ENCODE measurements at regions not wholly inside any gene's neighbourhood (a gene's known extent, or its start where the extent isn't known, plus 50 kb on each side); places are given as distances from the start of the nearest gene placed in this dataset.
"Not testable (repeated sequence)": the region's sequence is repeated elsewhere in the genome, so short reads cannot be mapped to it uniquely, and the experiment has no call there.

DNA sequence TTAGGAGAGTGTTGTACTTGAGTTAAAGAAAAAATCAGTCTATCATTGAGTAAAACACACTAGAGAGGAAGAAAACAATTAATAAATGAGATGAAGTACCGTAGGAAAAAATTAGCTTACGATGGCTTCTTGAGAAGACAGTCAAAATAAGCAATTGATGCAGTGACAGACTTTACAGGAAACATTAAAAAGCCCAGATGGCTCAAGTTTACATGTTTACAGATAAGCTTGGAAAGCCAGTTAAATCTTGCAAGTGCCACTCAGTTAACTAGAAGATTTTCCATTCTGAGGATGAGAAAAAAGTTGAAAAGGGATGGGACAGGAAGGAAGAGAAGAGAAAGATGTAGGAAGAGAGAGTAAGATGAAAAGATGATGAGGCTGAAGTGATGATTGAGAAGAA lies 288.8 kb upstream of the FERMT1 start:
- no peak for DNase-seq

DNA sequence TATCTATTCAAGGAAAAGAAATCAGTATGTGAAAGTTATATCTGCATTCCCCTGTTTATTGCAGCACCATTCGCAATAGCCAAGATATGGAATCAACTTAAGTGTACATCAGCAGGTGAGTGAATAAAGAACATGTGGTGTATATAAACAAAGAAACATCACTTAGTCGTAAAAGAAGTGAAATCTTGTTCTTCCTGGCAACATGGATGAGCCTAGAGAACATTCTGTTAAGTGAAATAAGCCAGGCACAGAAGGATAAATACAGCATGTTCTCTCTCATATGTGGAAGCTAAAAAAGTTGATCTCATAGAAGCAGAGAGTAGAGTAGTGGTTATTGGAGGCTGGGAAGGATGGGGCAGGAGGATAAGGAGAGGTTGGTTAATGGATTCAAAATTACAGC lies 287.9 kb upstream of the FERMT1 start:
- no peak for DNase-seq

- DNase-seq = no peak
These were observed 284.3 kb upstream of the FERMT1 start for GRCh38 chr20:6407163-6407562.

DNA sequence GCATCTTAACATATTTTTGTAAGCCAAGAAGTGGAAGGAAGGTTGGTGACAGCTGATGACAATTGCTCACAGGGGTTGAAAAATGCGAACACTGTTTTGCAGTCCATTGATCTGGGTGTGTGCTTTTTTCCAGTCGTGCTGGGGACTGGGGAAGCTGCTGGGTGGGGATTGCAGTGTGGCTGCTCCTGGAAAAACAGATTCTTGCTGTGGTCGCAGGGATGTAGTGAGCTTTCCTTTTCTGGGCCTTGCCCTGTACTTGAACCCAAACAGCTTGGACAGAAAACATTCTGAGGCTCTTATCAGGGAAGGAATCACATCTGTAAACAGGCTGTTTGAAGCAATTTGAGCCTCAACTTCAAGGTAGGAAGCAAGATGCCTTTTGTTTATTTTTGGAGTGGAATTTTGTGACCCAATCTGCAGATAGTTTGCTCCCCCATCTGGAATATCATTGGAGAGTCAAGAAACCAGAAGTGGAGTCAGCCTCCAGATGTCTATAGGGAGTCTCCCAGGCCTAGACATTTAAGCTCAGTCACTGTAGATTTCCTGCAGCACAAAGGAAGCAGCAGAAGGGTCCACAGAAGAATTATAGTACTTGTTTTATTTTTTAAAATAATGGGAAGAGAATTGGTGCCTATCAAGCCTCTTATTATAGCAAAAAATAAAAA lies 279.2 kb upstream of the FERMT1 start:
- no peak for DNase-seq

GRCh38 chr20:6397115-6397514 lies 274.3 kb upstream of the FERMT1 start:
- DNase-seq = no peak

DNA sequence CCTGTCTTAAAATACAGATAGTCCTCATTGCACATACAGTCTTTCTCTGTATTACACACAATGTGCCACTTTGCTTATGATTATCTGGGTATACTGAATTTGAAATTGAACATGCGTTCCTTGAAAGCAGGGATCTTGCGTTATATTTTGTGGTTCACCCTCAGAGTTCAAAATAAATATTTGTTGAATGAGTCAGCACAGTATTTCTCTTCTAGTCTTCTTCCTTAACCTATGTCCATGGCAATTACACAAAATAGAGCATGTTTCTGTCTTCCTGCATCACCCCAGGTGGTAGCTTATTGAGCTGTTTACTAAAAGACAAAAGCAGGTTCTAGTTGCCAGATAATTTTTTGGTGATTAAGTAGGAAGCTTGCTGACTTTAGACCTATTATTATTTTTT lies 272.9 kb upstream of the FERMT1 start:
- no peak for DNase-seq

GRCh38 chr20:6388671-6389197 lies 265.9 kb upstream of the FERMT1 start:
- no peak for DNase-seq

DNA sequence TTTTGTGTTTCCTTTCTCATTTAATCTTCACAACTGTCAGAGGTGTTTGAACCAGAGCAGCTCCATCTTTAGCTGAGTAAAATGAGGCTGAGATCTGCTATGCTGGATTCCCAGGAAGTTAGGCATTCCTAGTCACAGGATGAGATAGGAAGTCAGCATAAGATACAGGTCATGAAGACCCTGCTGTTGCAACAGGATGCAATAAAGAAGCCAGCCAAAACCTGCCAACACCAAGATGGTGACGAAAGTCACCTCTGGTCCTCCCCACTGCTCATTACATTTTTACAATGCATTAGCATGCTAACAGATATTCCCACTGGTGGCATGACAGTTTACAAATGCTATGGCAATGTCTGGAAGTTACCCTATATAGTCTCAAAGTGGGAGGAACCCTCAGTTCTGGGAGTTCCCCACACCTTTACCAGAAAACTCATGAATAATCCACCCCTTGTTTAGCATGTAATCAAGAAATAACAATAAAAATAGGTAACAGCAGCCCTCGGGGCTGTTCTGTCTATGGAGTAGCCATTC lies 262.2 kb upstream of the FERMT1 start:
- no peak for DNase-seq

DNA sequence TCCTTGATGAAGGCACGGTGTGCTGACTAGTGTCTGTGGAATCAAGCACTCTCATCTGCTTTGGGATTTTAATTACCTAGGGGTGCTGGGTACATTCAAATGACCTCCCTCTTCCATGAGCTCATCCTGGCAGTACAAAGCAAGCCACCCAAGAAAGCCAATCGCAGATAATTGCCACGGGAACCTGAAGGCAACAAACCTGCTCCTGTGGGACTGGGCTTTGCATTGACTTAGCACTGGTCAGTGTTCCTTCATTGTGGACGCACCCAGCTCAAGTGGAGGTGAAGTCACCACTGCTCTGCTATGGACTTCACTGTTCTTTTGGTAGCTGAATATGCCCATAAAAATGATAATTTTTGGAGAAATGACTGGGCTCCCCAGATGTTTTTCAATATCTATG lies 261.6 kb upstream of the FERMT1 start:
- no peak for DNase-seq

GRCh38 chr20:6381887-6382286 lies 259.1 kb upstream of the FERMT1 start:
- DNase-seq = peak in 1 of 2 experiments; percentile 6

- DNase-seq = no peak
These were observed 239.4 kb upstream of the FERMT1 start for GRCh38 chr20:6362245-6362644.

DNA sequence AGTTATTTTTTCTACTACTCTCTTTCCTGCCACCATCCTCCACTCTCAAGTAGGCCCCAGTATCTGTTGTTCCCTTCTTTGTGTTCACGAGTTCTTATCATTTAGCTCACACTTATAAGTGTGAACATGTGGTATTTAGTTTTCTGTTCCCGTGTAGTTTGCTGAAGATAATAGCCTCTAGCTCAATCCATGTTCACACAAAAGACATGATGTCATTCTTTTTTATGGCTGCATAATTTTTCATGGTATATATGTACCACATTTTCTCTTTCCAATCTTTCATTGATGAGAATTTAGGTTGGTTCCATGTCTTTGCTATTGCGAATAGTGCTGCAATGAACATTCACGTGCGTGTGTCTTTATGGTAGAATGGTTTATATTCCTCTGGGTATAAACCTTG lies 237.9 kb upstream of the FERMT1 start:
- no peak for DNase-seq

GRCh38 chr20:6355754-6356451 lies 233.1 kb upstream of the FERMT1 start:
- DNase-seq = no peak

GRCh38 chr20:6348908-6349307 lies 226.1 kb upstream of the FERMT1 start:
- no peak for DNase-seq

GRCh38 chr20:6347916-6348315 lies 225.1 kb upstream of the FERMT1 start:
- DNase-seq = no peak

GRCh38 chr20:6341491-6341890 lies 218.7 kb upstream of the FERMT1 start:
- no peak for DNase-seq

DNA sequence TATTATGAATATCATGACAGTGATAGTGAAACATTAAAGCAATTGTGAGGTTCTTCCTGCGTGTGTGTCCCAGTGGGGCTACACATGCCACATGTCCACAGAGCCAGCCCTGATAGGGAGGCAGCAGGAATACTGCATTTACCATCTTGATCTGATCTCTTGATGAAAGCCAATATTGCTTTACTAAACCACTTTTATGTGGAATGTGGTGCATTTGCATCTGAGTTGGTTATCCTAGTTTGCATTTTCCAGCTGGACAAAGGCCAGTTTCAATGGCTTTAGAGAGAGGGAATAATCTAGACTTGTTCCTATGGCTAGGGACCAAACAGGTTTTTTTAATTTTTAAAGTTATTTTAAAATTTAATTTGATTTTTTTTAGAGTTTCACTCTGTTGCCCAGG lies 216.3 kb upstream of the FERMT1 start:
- DNase-seq = no peak

GRCh38 chr20:6333110-6333509 lies 210.3 kb upstream of the FERMT1 start:
- DNase-seq = no peak

- not testable (repeated sequence) for DNase-seq
These were observed 198.4 kb upstream of the FERMT1 start for GRCh38 chr20:6321235-6321634.

DNA sequence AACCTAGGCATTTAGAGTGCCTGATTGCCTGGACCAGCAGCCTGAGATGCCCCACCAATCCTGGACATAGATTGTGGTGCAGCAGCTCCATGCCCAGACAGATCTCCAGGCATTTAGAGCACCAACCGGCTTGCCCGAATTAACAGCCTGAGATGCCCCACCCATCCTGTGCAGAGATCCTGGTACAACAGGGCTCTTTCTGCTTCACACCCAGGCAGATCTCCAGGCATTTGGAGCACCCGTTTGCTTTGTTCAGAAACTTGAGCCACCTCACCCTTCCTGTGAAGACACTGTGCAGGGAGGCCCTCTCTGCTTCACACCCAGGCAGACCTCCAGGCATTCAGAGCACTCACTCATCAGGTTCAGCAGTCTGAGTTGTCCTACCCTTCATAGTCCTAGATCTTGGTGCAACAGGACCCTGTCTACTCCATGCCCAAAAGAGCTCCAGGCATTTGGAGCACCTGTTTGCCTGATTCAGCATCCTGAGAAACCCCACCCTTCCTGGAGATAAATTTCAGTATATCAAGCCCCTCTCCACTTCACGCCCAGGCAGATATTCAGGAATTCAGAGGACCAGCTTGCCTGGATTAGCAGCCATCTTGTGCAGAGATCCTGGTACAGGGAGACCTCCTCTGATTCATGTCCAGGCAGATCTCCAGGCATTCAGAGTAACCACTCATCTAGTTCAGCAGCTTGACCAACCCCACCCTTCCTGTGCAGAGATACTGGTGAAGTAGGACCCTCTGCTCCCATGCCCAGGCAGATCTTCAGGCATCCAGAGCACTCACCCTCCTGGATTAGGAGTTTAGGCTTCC lies 189.2 kb upstream of the FERMT1 start:
- no peak for DNase-seq

DNA sequence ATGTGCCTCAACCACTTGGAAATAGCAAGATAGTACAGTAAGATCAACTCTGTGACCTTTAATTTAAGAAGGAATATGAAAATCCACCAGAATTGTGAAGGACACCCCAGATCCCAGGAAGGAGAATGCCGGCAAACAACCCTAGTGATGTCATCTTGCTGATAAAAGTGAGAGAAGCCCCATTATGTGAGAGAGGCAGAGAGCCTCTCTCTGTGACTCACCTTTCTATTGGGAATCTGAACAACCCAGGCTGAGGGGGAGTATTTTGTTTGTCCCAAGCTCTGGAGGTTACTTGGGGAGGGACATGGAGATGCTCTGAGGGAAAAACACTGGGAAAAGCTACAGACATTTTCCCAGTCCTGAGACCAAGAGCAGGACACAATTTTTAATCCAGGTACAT lies 188.3 kb upstream of the FERMT1 start:
- DNase-seq = no peak

GRCh38 chr20:6305536-6305935 lies 182.7 kb upstream of the FERMT1 start:
- no peak for DNase-seq

- no peak for DNase-seq
These were observed 179.2 kb upstream of the FERMT1 start for GRCh38 chr20:6302041-6302440.

GRCh38 chr20:6299456-6299855 lies 176.6 kb upstream of the FERMT1 start:
- no peak for DNase-seq

Data from NCI-H446 (cell line).